ENCODE measurements at regions not wholly inside any gene's neighbourhood (a gene's known extent, or its start where the extent isn't known, plus 50 kb on each side); places are given as distances from the start of the nearest gene placed in this dataset.
A peak's percentile ranks its signal among the peaks of the same experiment; 100 is the strongest.

- TF ChIP-seq CTCF (IDR thresholded peaks at IDR 0.05; ENCODE audit: borderline replicate concordance, extremely low read depth, insufficient read depth), result no peak
- no peak for DNase-seq
- no peaks in the 10 kb centered on the region for H3K27me3 ChIP-seq (ENCODE audit: control insufficient read depth, insufficient read depth, low read length)
- H3K27ac ChIP-seq (ENCODE audit: low read depth in 2 of 2, low read length in 2 of 2), result no peak overlapping the region
- H3K4me3 ChIP-seq (ENCODE audit: low read length in 3 of 3), result no peak overlapping the region
- peaks cover 0 to 10% (median 2%) of the 10 kb centered on the region in 3 donors for H3K4me1 ChIP-seq (ENCODE audit: control insufficient read depth in 2 of 3, insufficient read depth in 2 of 3, low read depth in 1 of 3, low read length in 3 of 3)
- H3K9ac ChIP-seq (ENCODE audit: low read length in 3 of 3), result no peak overlapping the region
- H3K36me3 ChIP-seq (ENCODE audit: control insufficient read depth in 2 of 3, insufficient read depth in 3 of 3, low read length in 3 of 3), result no peaks in the 10 kb centered on the region
- H3K9me3 ChIP-seq (ENCODE audit: control insufficient read depth in 2 of 3, insufficient read depth in 1 of 3, low read length in 3 of 3), result no peaks in the 10 kb centered on the region
- FAIRE-seq, result no peak
- intact Hi-C loops (cut with DNase I), result no loop called here
These were observed 66.9 kb upstream of the CTSC start for GRCh38 chr11:88404391-88404790.

GRCh38 chr11:88402784-88403183, 65.2 kb upstream of the CTSC start:
- no peak for TF ChIP-seq CTCF (IDR thresholded peaks at IDR 0.05; ENCODE audit: borderline replicate concordance, extremely low read depth, insufficient read depth)
- peaks cover 0 to 10% (median 2%) of the 10 kb centered on the region in 3 donors for H3K4me1 ChIP-seq (ENCODE audit: control insufficient read depth in 2 of 3, insufficient read depth in 2 of 3, low read depth in 1 of 3, low read length in 3 of 3)
- no peak overlapping the region for H3K9ac ChIP-seq (ENCODE audit: low read length in 3 of 3)
- intact Hi-C loops (cut with DNase I), result no loop called here
- H3K27me3 ChIP-seq (ENCODE audit: control insufficient read depth, insufficient read depth, low read length), result no peaks in the 10 kb centered on the region
- no peak for DNase-seq
- no peaks in the 10 kb centered on the region for H3K9me3 ChIP-seq (ENCODE audit: control insufficient read depth in 2 of 3, insufficient read depth in 1 of 3, low read length in 3 of 3)
- no peak overlapping the region for H3K27ac ChIP-seq (ENCODE audit: low read depth in 2 of 2, low read length in 2 of 2)
- no peak overlapping the region for H3K4me3 ChIP-seq (ENCODE audit: low read length in 3 of 3)
- FAIRE-seq, result no peak
- no peaks in the 10 kb centered on the region for H3K36me3 ChIP-seq (ENCODE audit: control insufficient read depth in 2 of 3, insufficient read depth in 3 of 3, low read length in 3 of 3)

GRCh38 chr11:88402192-88402715, 64.7 kb upstream of the CTSC start:
- no peak for TF ChIP-seq CTCF (IDR thresholded peaks at IDR 0.05; ENCODE audit: borderline replicate concordance, extremely low read depth, insufficient read depth)
- no peaks in the 10 kb centered on the region for H3K36me3 ChIP-seq (ENCODE audit: control insufficient read depth in 2 of 3, insufficient read depth in 3 of 3, low read length in 3 of 3)
- no peak overlapping the region for H3K27ac ChIP-seq (ENCODE audit: low read depth in 2 of 2, low read length in 2 of 2)
- DNase-seq (peak in 2 of 5 donors; percentile 28 to 33), FAIRE-seq (peak; percentile 76)
- H3K9me3 ChIP-seq (ENCODE audit: control insufficient read depth in 2 of 3, insufficient read depth in 1 of 3, low read length in 3 of 3), result no peaks in the 10 kb centered on the region
- H3K4me3 ChIP-seq (ENCODE audit: low read length in 3 of 3), result peak overlapping the region in 1 of 3 donors; percentile 33
- no peaks in the 10 kb centered on the region for H3K27me3 ChIP-seq (ENCODE audit: control insufficient read depth, insufficient read depth, low read length)
- peaks cover 0 to 10% (median 2%) of the 10 kb centered on the region in 3 donors for H3K4me1 ChIP-seq (ENCODE audit: control insufficient read depth in 2 of 3, insufficient read depth in 2 of 3, low read depth in 1 of 3, low read length in 3 of 3)
- intact Hi-C loops (cut with DNase I), result no loop called here
- no peak overlapping the region for H3K9ac ChIP-seq (ENCODE audit: low read length in 3 of 3)
